ENCODE measurements at regions not wholly inside any gene's neighbourhood (a gene's known extent, or its start where the extent isn't known, plus 50 kb on each side); places are given as distances from the start of the nearest gene placed in this dataset.

DNA sequence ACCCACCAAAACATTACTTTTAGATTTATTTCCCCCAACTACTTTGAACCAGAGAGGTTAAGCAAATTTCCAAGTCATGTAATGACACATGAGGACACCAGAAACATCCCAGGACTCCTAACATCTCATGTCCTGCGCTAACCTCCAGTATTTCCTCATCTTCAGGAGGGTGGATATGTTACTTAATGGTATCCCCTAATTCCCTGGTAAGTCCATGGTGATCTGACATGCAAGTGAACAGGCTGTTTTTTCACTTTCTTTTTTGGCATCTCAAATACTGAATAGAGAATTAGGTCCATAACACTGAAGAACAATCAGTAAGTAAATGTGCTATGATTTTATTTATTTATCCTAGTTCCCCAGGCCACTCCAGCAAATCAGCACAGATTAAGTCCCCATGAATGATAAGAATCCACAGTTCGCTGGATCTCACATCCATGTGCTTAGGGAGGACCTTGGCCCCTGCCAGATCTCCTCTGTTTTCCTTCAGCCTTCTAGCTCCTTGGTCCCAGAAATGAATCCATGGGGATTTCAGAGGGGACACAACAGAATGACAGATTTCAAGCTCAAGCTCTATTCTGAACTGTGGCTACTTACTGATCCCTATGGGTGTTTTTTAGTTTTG lies 334.6 kb downstream of the CDC5L start:
- Histone ChIP-seq H2AFZ (ENCODE audit: low read depth) (no peak overlapping the region), H3K27ac (no peak overlapping the region), H3K79me2 (ENCODE audit: insufficient read depth, low read depth) (no peaks in the 10 kb centered on the region), H3K9ac (no peak overlapping the region), H3K4me3 (IDR thresholded peaks at IDR 0.05; ENCODE audit: insufficient read depth, low read depth, low read length) (no peak overlapping the region), H4K20me1 (ENCODE audit: insufficient read depth) (no peaks in the 10 kb centered on the region), H3K36me3 (ENCODE audit: insufficient read depth) (no peaks in the 10 kb centered on the region), H3K4me2 (no peak overlapping the region), H3K27me3 (ENCODE audit: insufficient read depth, low read depth) (no peaks in the 10 kb centered on the region), H3K4me1 (ENCODE audit: low read depth, poor library complexity, severe bottlenecking) (peaks cover 5% of the 10 kb centered on the region)
- TF ChIP-seq, protein P1, sequence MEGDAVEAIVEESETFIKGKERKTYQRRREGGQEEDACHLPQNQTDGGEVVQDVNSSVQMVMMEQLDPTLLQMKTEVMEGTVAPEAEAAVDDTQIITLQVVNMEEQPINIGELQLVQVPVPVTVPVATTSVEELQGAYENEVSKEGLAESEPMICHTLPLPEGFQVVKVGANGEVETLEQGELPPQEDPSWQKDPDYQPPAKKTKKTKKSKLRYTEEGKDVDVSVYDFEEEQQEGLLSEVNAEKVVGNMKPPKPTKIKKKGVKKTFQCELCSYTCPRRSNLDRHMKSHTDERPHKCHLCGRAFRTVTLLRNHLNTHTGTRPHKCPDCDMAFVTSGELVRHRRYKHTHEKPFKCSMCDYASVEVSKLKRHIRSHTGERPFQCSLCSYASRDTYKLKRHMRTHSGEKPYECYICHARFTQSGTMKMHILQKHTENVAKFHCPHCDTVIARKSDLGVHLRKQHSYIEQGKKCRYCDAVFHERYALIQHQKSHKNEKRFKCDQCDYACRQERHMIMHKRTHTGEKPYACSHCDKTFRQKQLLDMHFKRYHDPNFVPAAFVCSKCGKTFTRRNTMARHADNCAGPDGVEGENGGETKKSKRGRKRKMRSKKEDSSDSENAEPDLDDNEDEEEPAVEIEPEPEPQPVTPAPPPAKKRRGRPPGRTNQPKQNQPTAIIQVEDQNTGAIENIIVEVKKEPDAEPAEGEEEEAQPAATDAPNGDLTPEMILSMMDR (conservative IDR thresholded peaks at IDR 0.05; ENCODE audit: low read depth, low read length): no peak

DNA sequence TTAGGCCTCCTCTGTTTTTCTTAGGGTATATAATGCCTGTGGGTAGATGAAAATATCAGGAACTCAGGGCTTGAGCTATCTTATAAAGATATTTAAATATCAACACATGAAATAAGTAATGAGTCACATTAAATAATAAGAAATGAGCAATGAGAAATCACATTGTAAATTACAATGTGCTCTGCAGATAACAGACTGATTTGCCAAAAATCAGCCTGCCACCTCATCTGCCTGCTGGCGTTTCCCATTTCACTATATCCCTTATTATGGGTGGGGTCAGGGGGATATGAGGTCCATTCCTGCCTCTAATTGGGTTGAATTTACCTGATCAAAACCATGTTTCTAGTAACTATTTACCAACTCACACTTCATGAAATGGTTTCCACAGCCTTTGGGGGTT lies 335.2 kb downstream of the CDC5L start:
- TF ChIP-seq, protein P1 (conservative IDR thresholded peaks at IDR 0.05; ENCODE audit: low read depth, low read length): no peak
- Histone ChIP-seq H3K36me3 (ENCODE audit: insufficient read depth) (no peaks in the 10 kb centered on the region), H3K4me1 (ENCODE audit: low read depth, poor library complexity, severe bottlenecking) (peaks cover 5% of the 10 kb centered on the region), H3K79me2 (ENCODE audit: insufficient read depth, low read depth) (no peaks in the 10 kb centered on the region), H3K27me3 (ENCODE audit: insufficient read depth, low read depth) (no peaks in the 10 kb centered on the region), H4K20me1 (ENCODE audit: insufficient read depth) (no peaks in the 10 kb centered on the region), H3K27ac (no peak overlapping the region), H2AFZ (ENCODE audit: low read depth) (no peak overlapping the region), H3K4me3 (IDR thresholded peaks at IDR 0.05; ENCODE audit: insufficient read depth, low read depth, low read length) (no peak overlapping the region), H3K9ac (no peak overlapping the region), H3K4me2 (no peak overlapping the region)

DNA sequence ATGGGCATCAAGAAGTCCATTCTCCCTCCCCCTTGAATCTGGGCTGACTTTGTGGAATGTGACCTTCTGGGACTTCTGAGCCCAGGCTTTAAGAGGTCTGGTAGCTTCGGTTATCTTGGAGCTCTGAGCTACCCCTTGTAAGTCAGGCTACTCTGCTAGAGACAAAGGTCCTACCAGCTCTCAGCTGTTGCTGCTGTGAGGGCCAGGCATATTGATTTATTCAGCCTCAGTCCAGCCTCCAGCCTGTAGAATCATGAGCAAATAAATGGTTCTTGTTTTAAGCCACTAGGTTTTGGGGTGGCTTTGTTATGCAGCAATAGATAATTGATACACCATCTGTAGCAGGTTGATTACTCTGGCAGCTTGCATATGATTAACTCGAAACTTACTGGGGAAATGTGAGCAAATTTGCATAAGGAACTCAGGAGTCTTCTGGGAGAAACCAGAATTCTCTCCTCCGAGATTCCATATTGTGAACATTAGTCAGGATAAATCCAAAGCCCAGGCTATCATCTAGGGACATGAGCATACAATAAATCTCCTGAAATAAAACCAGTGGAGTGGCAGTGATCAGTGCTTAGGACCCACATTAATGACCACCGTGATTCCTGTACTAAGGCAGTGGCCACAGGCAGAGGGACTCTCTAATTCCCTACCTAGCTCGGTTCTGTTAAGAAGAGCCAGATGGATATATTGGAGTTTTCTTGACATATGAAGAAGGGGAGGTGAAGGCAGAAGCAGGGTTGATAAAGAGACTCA lies 336.1 kb downstream of the CDC5L start:
- Histone ChIP-seq H3K27me3 (ENCODE audit: insufficient read depth, low read depth) (no peaks in the 10 kb centered on the region), H3K4me1 (ENCODE audit: low read depth, poor library complexity, severe bottlenecking) (peaks cover 5% of the 10 kb centered on the region), H3K4me3 (IDR thresholded peaks at IDR 0.05; ENCODE audit: insufficient read depth, low read depth, low read length) (no peak overlapping the region), H4K20me1 (ENCODE audit: insufficient read depth) (no peaks in the 10 kb centered on the region), H3K27ac (no peak overlapping the region), H3K4me2 (no peak overlapping the region), H3K36me3 (ENCODE audit: insufficient read depth) (no peaks in the 10 kb centered on the region), H3K79me2 (ENCODE audit: insufficient read depth, low read depth) (no peaks in the 10 kb centered on the region), H3K9ac (no peak overlapping the region), H2AFZ (ENCODE audit: low read depth) (no peak overlapping the region)
- TF ChIP-seq, protein P1 (conservative IDR thresholded peaks at IDR 0.05; ENCODE audit: low read depth, low read length): no peak

DNA sequence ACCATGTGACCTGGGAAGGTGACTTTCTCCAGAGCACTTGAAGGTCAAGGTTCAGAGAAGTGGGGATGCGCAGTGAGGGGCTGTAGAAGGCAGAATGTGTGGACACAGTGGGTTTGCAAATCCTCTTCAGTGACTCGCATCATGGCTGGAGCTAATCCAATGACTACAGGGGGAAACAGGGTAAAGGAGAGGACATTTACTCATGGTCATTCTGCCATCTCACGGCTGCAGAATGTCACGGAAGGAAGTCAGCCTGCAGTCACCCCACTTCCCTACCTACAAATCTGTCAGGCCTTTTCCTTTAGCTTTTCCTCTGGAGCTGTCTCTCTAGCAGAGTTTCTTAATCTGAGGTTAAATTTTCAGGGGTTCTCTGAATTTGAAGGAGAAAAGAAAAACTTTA lies 337.6 kb downstream of the CDC5L start:
- Histone ChIP-seq H3K27me3 (ENCODE audit: insufficient read depth, low read depth) (no peaks in the 10 kb centered on the region), H3K79me2 (ENCODE audit: insufficient read depth, low read depth) (no peaks in the 10 kb centered on the region), H3K27ac (no peak overlapping the region), H4K20me1 (ENCODE audit: insufficient read depth) (no peaks in the 10 kb centered on the region), H3K4me1 (ENCODE audit: low read depth, poor library complexity, severe bottlenecking) (peaks cover 5% of the 10 kb centered on the region), H3K36me3 (ENCODE audit: insufficient read depth) (no peaks in the 10 kb centered on the region), H3K9ac (no peak overlapping the region), H2AFZ (ENCODE audit: low read depth) (no peak overlapping the region), H3K4me3 (IDR thresholded peaks at IDR 0.05; ENCODE audit: insufficient read depth, low read depth, low read length) (no peak overlapping the region), H3K4me2 (no peak overlapping the region)
- TF ChIP-seq, protein P1 (conservative IDR thresholded peaks at IDR 0.05; ENCODE audit: low read depth, low read length): no peak

Data from KMS-11 (cell line).